ENCODE measurements at regions not wholly inside any gene's neighbourhood (a gene's known extent, or its start where the extent isn't known, plus 50 kb on each side); places are given as distances from the start of the nearest gene placed in this dataset.

- no peak for TF ChIP-seq REST (IDR thresholded peaks at IDR 0.05; ENCODE audit: low read depth)
- TF ChIP-seq YY1 (IDR thresholded peaks at IDR 0.05; ENCODE audit: low read depth) = no peak
- no peak for TF ChIP-seq TAF1 (IDR thresholded peaks at IDR 0.05; ENCODE audit: low read depth)
- TF ChIP-seq FOXM1 (IDR thresholded peaks at IDR 0.05; ENCODE audit: borderline replicate concordance, low read depth) = no peak
- no peak for TF ChIP-seq EP300 (IDR thresholded peaks at IDR 0.05; ENCODE audit: borderline replicate concordance)
- no peak for TF ChIP-seq EGR1 (IDR thresholded peaks at IDR 0.05)
- no peak for TF ChIP-seq CEBPB (IDR thresholded peaks at IDR 0.05)
- TF ChIP-seq NFIC (IDR thresholded peaks at IDR 0.05) = no peak
- no peak for TF ChIP-seq USF1 (IDR thresholded peaks at IDR 0.05)
- TF ChIP-seq RAD21 (IDR thresholded peaks at IDR 0.05; ENCODE audit: low read depth) = no peak
- TF ChIP-seq CREB1 (IDR thresholded peaks at IDR 0.05; ENCODE audit: low read depth) = no peak
- no peak for TF ChIP-seq MAX (IDR thresholded peaks at IDR 0.05)
- no peak for TF ChIP-seq TEAD4 (IDR thresholded peaks at IDR 0.05)
These were observed 122.6 kb upstream of the ANK2 start for GRCh38 chr4:112926819-112927218.

Data from Ishikawa (cell line).